IgD-negative memory B cell (primary cell): ENCODE measurements at regions not wholly inside any gene's neighbourhood (a gene's known extent, or its start where the extent isn't known, plus 50 kb on each side); places are given as distances from the start of the nearest gene placed in this dataset.

Source experiments
- H3K27ac Mint-ChIP-seq, 3 donors: one replicate each; pipeline ENCODE4 v1.8.0; 2020 to 2022; ENCODE audit warnings: mild to moderate bottlenecking in 3 of 3, mixed read lengths in 3 of 3, moderate library complexity in 1 of 3
- H3K27me3 Mint-ChIP-seq: one replicate; pipeline ENCODE4 v1.8.0; 2021; ENCODE audit warnings: mixed read lengths
- H3K36me3 Mint-ChIP-seq: one replicate; pipeline ENCODE4 v1.8.0; 2020; ENCODE audit warnings: mild to moderate bottlenecking, mixed read lengths
- H3K4me1 Mint-ChIP-seq, 3 donors: one replicate each; pipeline ENCODE4 v1.8.0; 2020 to 2022; ENCODE audit warnings: mixed read lengths in 3 of 3, mild to moderate bottlenecking in 1 of 3
- H3K4me3 Mint-ChIP-seq, 4 donors: one replicate each; pipeline ENCODE4 v1.8.0; 2020 to 2022; ENCODE audit warnings: mild to moderate bottlenecking in 4 of 4, mixed read lengths in 4 of 4, moderate library complexity in 3 of 4
- H3K9me3 Mint-ChIP-seq, 3 donors: one replicate each; pipeline ENCODE4 v1.8.0; 2020 to 2021; ENCODE audit warnings: mixed read lengths in 3 of 3, mild to moderate bottlenecking in 1 of 3

- H3K4me1 Mint-ChIP-seq, result no peaks in the 10 kb centered on the region
- peaks cover 3 to 13% (median 9%) of the 10 kb centered on the region in 3 donors for H3K9me3 Mint-ChIP-seq
- H3K27me3 Mint-ChIP-seq, result no peaks in the 10 kb centered on the region
- no peaks in the 10 kb centered on the region for H3K36me3 Mint-ChIP-seq
- H3K27ac Mint-ChIP-seq, result no peak overlapping the region
- H3K4me3 Mint-ChIP-seq, result no peak overlapping the region
Measured at GRCh38 chrX:82163701-82164100, 961.8 kb downstream of the SH3BGRL start.

DNA sequence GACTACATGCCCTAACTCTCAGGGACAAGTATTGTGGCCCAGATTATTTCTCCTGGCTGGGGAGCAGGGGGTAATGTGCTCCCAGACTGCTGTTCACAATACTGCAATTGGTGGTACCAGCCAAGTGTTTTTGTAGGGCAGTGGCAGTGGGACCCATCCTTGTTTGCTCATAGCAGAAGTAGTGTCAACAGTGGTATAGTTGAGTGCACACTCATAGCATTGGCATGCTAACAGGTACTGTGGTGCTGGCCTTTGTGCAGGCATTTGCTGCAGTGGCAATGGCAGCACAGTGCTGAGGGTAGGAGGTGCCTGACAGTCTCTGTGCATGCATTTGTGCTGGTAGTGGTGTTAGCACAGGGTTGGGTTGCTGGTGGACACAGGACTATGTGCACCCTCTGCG, 995.0 kb downstream of the SH3BGRL start:
- peak overlapping the region in 1 of 4 donors; percentile 58 for H3K4me3 Mint-ChIP-seq
- H3K36me3 Mint-ChIP-seq, result no peaks in the 10 kb centered on the region
- H3K27me3 Mint-ChIP-seq, result no peaks in the 10 kb centered on the region
- peaks cover 0 to 3% (median 2%) of the 10 kb centered on the region in 3 donors for H3K9me3 Mint-ChIP-seq
- peaks cover 0 to 2% (median 0%) of the 10 kb centered on the region in 3 donors for H3K4me1 Mint-ChIP-seq
- no peak overlapping the region for H3K27ac Mint-ChIP-seq

GRCh38 chrX:82208975-82209374, 1007.1 kb downstream of the SH3BGRL start:
- no peaks in the 10 kb centered on the region for H3K36me3 Mint-ChIP-seq
- H3K9me3 Mint-ChIP-seq, result no peaks in the 10 kb centered on the region
- H3K27ac Mint-ChIP-seq, result no peak overlapping the region
- H3K4me1 Mint-ChIP-seq, result no peaks in the 10 kb centered on the region
- no peak overlapping the region for H3K4me3 Mint-ChIP-seq
- H3K27me3 Mint-ChIP-seq, result no peaks in the 10 kb centered on the region

DNA sequence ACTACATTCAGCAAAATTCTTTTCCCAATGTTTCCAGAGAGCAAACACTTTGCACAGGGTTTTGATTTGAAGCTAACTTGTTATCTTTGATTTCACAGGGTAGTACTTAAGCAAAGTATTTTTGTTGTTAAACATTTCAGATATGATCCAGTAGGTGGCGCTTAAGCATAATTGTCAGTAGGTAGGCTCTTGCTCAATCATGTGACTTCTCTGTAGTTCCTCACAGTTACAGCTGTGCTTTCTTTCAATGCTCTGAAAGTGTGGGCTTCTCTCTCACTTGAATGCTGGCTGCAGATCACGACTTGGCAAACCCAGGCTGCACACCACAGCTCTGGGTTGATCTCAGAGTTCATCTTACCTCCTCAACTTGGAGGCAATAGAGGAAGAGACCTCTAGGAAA, 1016.5 kb downstream of the SH3BGRL start:
- H3K27ac Mint-ChIP-seq, result no peak overlapping the region
- peaks cover 0 to 5% (median 0%) of the 10 kb centered on the region in 3 donors for H3K9me3 Mint-ChIP-seq
- no peak overlapping the region for H3K4me3 Mint-ChIP-seq
- H3K27me3 Mint-ChIP-seq, result no peaks in the 10 kb centered on the region
- no peaks in the 10 kb centered on the region for H3K36me3 Mint-ChIP-seq
- H3K4me1 Mint-ChIP-seq, result peaks cover 0 to 2% (median 0%) of the 10 kb centered on the region in 3 donors

DNA sequence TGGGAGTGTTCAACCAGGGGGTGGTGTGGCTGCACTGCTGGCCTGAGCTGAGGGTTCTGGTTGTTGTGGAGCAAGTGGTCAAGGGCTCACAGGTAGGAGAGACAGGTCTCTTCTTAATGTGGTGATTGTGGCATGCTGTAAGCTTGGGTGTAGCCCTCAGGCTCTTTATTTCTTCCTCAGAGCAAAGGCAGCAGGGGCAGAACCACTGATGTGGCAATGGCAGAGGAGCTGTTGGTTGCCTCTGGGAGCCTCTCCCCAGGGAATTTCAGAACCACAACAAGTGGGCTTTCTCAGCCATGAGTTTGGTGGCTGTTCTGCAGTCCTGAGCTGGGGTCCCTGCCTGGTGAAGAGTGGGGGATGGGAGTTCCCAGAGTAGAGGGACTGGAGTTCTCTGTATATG, 1017.2 kb downstream of the SH3BGRL start:
- Mint-ChIP-seq H3K27me3 (no peaks in the 10 kb centered on the region), H3K36me3 (no peaks in the 10 kb centered on the region)

GRCh38 chrX:82224961-82225360, 1023.1 kb downstream of the SH3BGRL start:
- H3K4me3 Mint-ChIP-seq, result no peak overlapping the region
- H3K27ac Mint-ChIP-seq, result no peak overlapping the region
- no peaks in the 10 kb centered on the region for H3K4me1 Mint-ChIP-seq
- H3K27me3 Mint-ChIP-seq, result no peaks in the 10 kb centered on the region
- H3K36me3 Mint-ChIP-seq, result no peaks in the 10 kb centered on the region
- peaks cover 0 to 6% (median 5%) of the 10 kb centered on the region in 3 donors for H3K9me3 Mint-ChIP-seq

More for the DNA sequence above, 1017.2 kb downstream of the SH3BGRL start:
- H3K27ac Mint-ChIP-seq, result no peak overlapping the region
- H3K4me1 Mint-ChIP-seq, result peaks cover 0 to 2% (median 0%) of the 10 kb centered on the region in 3 donors
- H3K9me3 Mint-ChIP-seq, result peaks cover 0 to 5% (median 0%) of the 10 kb centered on the region in 3 donors
- no peak overlapping the region for H3K4me3 Mint-ChIP-seq

GRCh38 chrX:82230013-82230412, 1028.1 kb downstream of the SH3BGRL start:
- Mint-ChIP-seq H3K4me1 (no peaks in the 10 kb centered on the region), H3K27ac (no peak overlapping the region), H3K27me3 (no peaks in the 10 kb centered on the region), H3K36me3 (no peaks in the 10 kb centered on the region), H3K4me3 (no peak overlapping the region), H3K9me3 (peaks cover 0 to 4% (median 0%) of the 10 kb centered on the region in 3 donors)

DNA sequence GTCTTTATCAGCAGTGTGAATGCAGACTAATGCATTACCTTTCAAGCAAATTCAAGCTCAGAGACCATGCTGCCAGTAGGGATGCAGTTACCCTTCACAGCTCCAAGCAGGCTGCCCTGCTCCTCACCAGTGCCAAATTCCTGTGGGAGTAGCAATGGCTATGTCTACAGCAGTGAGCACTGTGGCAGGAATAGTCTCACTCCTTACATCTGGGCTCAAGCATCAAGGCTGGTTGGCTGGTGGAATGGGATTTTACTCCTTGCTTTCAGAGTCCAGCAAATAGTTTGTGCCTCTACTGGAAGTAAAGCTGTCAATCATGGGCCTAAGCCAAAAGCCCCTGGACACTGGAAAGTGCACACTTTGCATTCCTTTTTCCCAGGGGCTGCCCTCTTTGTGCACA, 1030.8 kb downstream of the SH3BGRL start:
- Mint-ChIP-seq H3K27me3 (no peaks in the 10 kb centered on the region), H3K27ac (no peak overlapping the region), H3K4me3 (no peak overlapping the region), H3K9me3 (peaks cover 5 to 15% (median 7%) of the 10 kb centered on the region in 3 donors), H3K36me3 (no peaks in the 10 kb centered on the region), H3K4me1 (no peaks in the 10 kb centered on the region)

GRCh38 chrX:82237328-82237727, 1035.4 kb downstream of the SH3BGRL start:
- H3K4me3 Mint-ChIP-seq, result no peak overlapping the region
- H3K36me3 Mint-ChIP-seq, result no peaks in the 10 kb centered on the region
- H3K27ac Mint-ChIP-seq, result no peak overlapping the region
- peaks cover 5 to 14% (median 7%) of the 10 kb centered on the region in 3 donors for H3K9me3 Mint-ChIP-seq
- H3K27me3 Mint-ChIP-seq, result no peaks in the 10 kb centered on the region
- no peaks in the 10 kb centered on the region for H3K4me1 Mint-ChIP-seq
